GM12878 (cell line): ENCODE measurements at regions not wholly inside any gene's neighbourhood (a gene's known extent, or its start where the extent isn't known, plus 50 kb on each side); places are given as distances from the start of the nearest gene placed in this dataset.

Experiments
- ATAC-seq: fragments of 200-7000 bp; cut with Tn5 transposase; 3 replicates; pipeline ENCODE4 v1.9.1; 2020; ENCODE audit warnings: mild to moderate bottlenecking, moderate library complexity
- BruUV-seq: library from RNA; stranded (reverse); fragments of 400-500 nt; replicated peaks from 2 replicates; lab custom pipeline; 2021; lab: Mats Ljungman, UMichigan
- CTCF ChIA-PET: fragments of 300-600 bp; sonication (Branson Sonifier 250); formaldehyde crosslinking; extraction: SDS; loops from one replicate; lab custom pipeline; 2021; ENCODE audit warnings: inconsistent platforms; lab: Yijun Ruan, JAX
- POLR2A ChIA-PET: fragments of 350-600 bp; formaldehyde crosslinking; extraction: SDS; loops from one replicate; lab custom pipeline; 2021; ENCODE audit warnings: inconsistent platforms; lab: Charles Lee
- RAD21 ChIA-PET: fragments of 300-600 bp; sonication (Branson Sonifier 250); formaldehyde crosslinking; loops from one replicate; lab custom pipeline; 2023; ENCODE audit warnings: antibody characterized with exemption; ENCODE audit not compliant: unreplicated experiment; lab: Charles Lee
- SMC1A ChIA-PET: fragments of 300-600 bp; sonication (Branson Sonifier 250); formaldehyde crosslinking; loops from one replicate; lab custom pipeline; 2023; ENCODE audit not compliant: unreplicated experiment, uncharacterized antibody; lab: Charles Lee
- DNase-seq: peaks from one replicate; pipeline ENCODE4 v3.0.0-alpha.2; 2011; ENCODE audit warnings: low read depth, low spot score
- FAIRE-seq: peaks from 3 replicates; lab custom pipeline; 2011; peaks lifted over from hg19 to GRCh38; lab: Jason Lieb, UNC
- H2AFZ ChIP-seq: 2 replicates; pipeline ENCODE4 v1.6.0; 2011; ENCODE audit warnings: low read depth, low read length, control low read depth; ENCODE audit not compliant: control insufficient read depth
- H3K27ac ChIP-seq: 2 replicates; pipeline ENCODE4 v1.5.1; 2011; ENCODE audit warnings: control low read depth; ENCODE audit not compliant: control insufficient read depth, insufficient read depth
- H3K27me3 ChIP-seq, 2 experiments: replicated peaks in 1 of 2; 2 replicates each; pipeline versions ENCODE4 v1.6.0 to v1.6.1; 2011; ENCODE audit warnings: low read length in 1 of 2; ENCODE audit not compliant: control insufficient read depth in 2 of 2, insufficient read depth in 2 of 2
- H3K36me3 ChIP-seq, 2 experiments: 2 replicates each; pipeline ENCODE4 v1.5.1; 2011; ENCODE audit warnings: low read length in 1 of 2; ENCODE audit not compliant: control insufficient read depth in 2 of 2, insufficient read depth in 2 of 2
- H3K4me1 ChIP-seq: 2 replicates; pipeline ENCODE4 v1.6.1; 2011; ENCODE audit warnings: mild to moderate bottlenecking, low read length, moderate library complexity, mixed read lengths; ENCODE audit not compliant: control insufficient read depth, insufficient read depth
- H3K4me2 ChIP-seq: 2 replicates; pipeline ENCODE4 v1.6.0; 2011; ENCODE audit warnings: control low read depth; ENCODE audit not compliant: control insufficient read depth, insufficient read depth
- H3K4me3 ChIP-seq: fragments of 200-600 bp; sonication (generic); 2 replicates; pipeline ENCODE4 v1.5.1; 2016
- H3K79me2 ChIP-seq: 2 replicates; pipeline ENCODE4 v1.6.0; 2011; ENCODE audit warnings: low read length; ENCODE audit not compliant: control insufficient read depth, insufficient read depth
- H3K9ac ChIP-seq: 2 replicates; pipeline ENCODE4 v1.8.0; 2011; ENCODE audit warnings: low read length, control low read depth, mixed read lengths; ENCODE audit not compliant: control insufficient read depth, insufficient read depth
- H3K9me3 ChIP-seq: replicated peaks from 3 replicates; pipeline ENCODE4 v1.5.1; 2011; ENCODE audit warnings: mild to moderate bottlenecking, low read length; ENCODE audit not compliant: control insufficient read depth, insufficient read depth
- H4K20me1 ChIP-seq: 2 replicates; pipeline ENCODE4 v1.6.0; 2011; ENCODE audit not compliant: control insufficient read depth, insufficient read depth
- BCL11A ChIP-seq: IDR thresholded peaks from 2 replicates; pipeline ENCODE4 v1.6.1; 2011; ENCODE audit warnings: low read depth, low read length
- CHD2 ChIP-seq: IDR thresholded peaks from 2 replicates; pipeline ENCODE4 v1.6.1; 2011; ENCODE audit warnings: low read depth, low read length, improper control_type of control experiment, borderline replicate concordance
- ESRRA ChIP-seq: IDR thresholded peaks from 2 replicates; pipeline ENCODE4 v1.6.1; 2012; ENCODE audit warnings: mild to moderate bottlenecking, low read length, improper control_type of control experiment
- FOXM1 ChIP-seq: IDR thresholded peaks from 2 replicates; pipeline ENCODE4 v1.6.1; 2012; ENCODE audit warnings: low read depth, mild to moderate bottlenecking, inconsistent platforms, low read length, moderate library complexity
- GABPA ChIP-seq: IDR thresholded peaks from 2 replicates; pipeline ENCODE4 v1.6.1; 2014; ENCODE audit warnings: antibody characterized with exemption, low read depth, mild to moderate bottlenecking, inconsistent platforms
- JUNB ChIP-seq: IDR thresholded peaks from 2 replicates; pipeline ENCODE4 v1.6.1; 2016; ENCODE audit warnings: antibody characterized with exemption, mild to moderate bottlenecking
- KAT2A ChIP-seq: conservative IDR thresholded peaks from 2 replicates; pipeline ENCODE4 v1.6.1; 2011; ENCODE audit warnings: low read depth, low read length; ENCODE audit not compliant: control insufficient read depth
- MEF2A ChIP-seq: IDR thresholded peaks from 2 replicates; pipeline ENCODE4 v1.6.1; 2011; ENCODE audit warnings: low read depth, mild to moderate bottlenecking, low read length, moderate library complexity; ENCODE audit not compliant: insufficient read depth
- NRF1 ChIP-seq: conservative IDR thresholded peaks from 2 replicates; pipeline ENCODE4 v1.6.1; 2011; ENCODE audit warnings: mild to moderate bottlenecking, low read depth, low read length, improper control_type of control experiment
- POLR2A ChIP-seq: IDR thresholded peaks from 2 replicates; pipeline ENCODE4 v1.6.1; 2011; ENCODE audit warnings: low read depth, mild to moderate bottlenecking, low read length
- RELA ChIP-seq: fragments of 450-650 bp; IDR thresholded peaks from 2 replicates; pipeline ENCODE4 v1.8.0; 2014; ENCODE audit warnings: borderline replicate concordance; ENCODE audit not compliant: partially characterized antibody
- SUPT20H ChIP-seq: IDR thresholded peaks from 2 replicates; pipeline ENCODE4 v1.6.1; 2011; ENCODE audit warnings: low read depth, mild to moderate bottlenecking, low read length, moderate library complexity, borderline replicate concordance; ENCODE audit not compliant: control insufficient read depth
- SUZ12 ChIP-seq: fragments of 200-600 bp; sonication (generic); IDR thresholded peaks from one replicate; pipeline ENCODE4 v1.6.1; 2018; ENCODE audit warnings: antibody characterized with exemption, mild to moderate bottlenecking; ENCODE audit not compliant: unreplicated experiment
- TCF3 ChIP-seq: IDR thresholded peaks from 2 replicates; pipeline ENCODE4 v1.6.1; 2012; ENCODE audit warnings: low read depth, mild to moderate bottlenecking, low read length, borderline replicate concordance; ENCODE audit not compliant: insufficient read depth
- WGBS: methylation state at CpG from one replicate; pipeline ENCODE4 v1.1.6; 2016; ENCODE audit warnings: low lambda C conversion rate; ENCODE audit not compliant: insufficient replicate concordance, insufficient coverage; ENCODE audit errors: missing lambda C conversion rate; 5-methylcytosine and 5-hydroxymethylcytosine counted together
- in situ Hi-C: fragments of 300-500 bp; cut with MboI; formaldehyde crosslinking; loops from 9 replicates; pipeline ENCODE4 v1.14.3; 2018; ENCODE audit warnings: mixed read lengths
- intact Hi-C: fragments of 100-400 bp; cut with micrococcal nuclease; formaldehyde crosslinking; loops from one replicate; pipeline ENCODE4 v1.14.2; 2022; ENCODE audit not compliant: unreplicated experiment
- TF ChIP-seq, protein P1 (sequence below): fragments of 450-650 bp; IDR thresholded peaks from 2 replicates; pipeline ENCODE4 v1.6.1; 2017; ENCODE audit warnings: antibody characterized with exemption, mild to moderate bottlenecking, moderate library complexity
- TF ChIP-seq, protein P2 (sequence below), 3 experiments: IDR thresholded peaks in 2 of 3; conservative IDR thresholded peaks in 1 of 3; 2 replicates each; pipeline ENCODE4 v1.5.1; 2011; ENCODE audit warnings: low read depth in 3 of 3, low read length in 3 of 3, mild to moderate bottlenecking in 3 of 3, control low read depth in 2 of 3, moderate library complexity in 2 of 3, inconsistent platforms in 1 of 3, mixed read lengths in 1 of 3; ENCODE audit not compliant: control insufficient read depth in 2 of 3, insufficient read depth in 1 of 3; ENCODE audit errors: extremely low read depth in 1 of 3

DNA sequence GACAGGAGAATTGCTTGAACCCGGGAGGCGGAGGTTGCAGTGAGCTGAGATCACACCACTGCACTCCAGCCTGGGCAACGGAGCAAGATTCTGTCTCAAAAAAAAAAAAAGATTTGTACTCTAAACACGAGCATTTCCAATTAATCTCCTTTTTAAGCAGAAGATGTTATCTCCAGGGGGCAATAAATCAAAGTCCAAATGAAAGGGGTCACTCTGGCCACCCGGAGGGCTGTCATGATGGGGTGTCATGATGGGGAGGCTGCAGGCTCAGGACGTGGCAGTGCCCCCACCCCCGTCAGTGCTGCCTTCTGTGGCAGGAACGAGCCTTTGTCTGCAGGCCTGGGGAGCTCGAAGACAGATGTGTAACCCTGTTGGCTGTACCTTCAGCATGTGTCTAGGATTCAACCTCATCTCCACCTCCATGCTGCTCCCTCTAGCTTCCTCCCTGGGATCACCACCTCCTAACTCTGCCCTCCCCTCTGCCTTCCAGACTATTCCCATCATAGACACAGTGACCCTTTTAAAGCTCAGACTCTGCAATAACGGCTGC, 76.9 kb upstream of the YWHAQ start:
- Histone ChIP-seq H3K27ac (no peak overlapping the region), H3K4me1 (peaks cover 33% of the 10 kb centered on the region), H3K27me3 (no peaks in the 10 kb centered on the region), H3K4me2 (0 out of 2 replicates have a peak overlapping the region, but pooled peaks have one; percentile 9), H3K9me3 (no peaks in the 10 kb centered on the region; the same call in 2 of the 3 replicates), H3K36me3 (no peaks in the 10 kb centered on the region), H3K79me2 (no peaks in the 10 kb centered on the region), H4K20me1 (no peaks in the 10 kb centered on the region; the same call in 1 of the 2 replicates), H2AFZ (no peak overlapping the region), H3K4me3 (no peak overlapping the region), H3K9ac (no peak overlapping the region)
- in situ Hi-C loops: no loop called here
- no peak for TF ChIP-seq TCF3
- TF ChIP-seq GABPA: no peak
- TF ChIP-seq, protein P1, sequence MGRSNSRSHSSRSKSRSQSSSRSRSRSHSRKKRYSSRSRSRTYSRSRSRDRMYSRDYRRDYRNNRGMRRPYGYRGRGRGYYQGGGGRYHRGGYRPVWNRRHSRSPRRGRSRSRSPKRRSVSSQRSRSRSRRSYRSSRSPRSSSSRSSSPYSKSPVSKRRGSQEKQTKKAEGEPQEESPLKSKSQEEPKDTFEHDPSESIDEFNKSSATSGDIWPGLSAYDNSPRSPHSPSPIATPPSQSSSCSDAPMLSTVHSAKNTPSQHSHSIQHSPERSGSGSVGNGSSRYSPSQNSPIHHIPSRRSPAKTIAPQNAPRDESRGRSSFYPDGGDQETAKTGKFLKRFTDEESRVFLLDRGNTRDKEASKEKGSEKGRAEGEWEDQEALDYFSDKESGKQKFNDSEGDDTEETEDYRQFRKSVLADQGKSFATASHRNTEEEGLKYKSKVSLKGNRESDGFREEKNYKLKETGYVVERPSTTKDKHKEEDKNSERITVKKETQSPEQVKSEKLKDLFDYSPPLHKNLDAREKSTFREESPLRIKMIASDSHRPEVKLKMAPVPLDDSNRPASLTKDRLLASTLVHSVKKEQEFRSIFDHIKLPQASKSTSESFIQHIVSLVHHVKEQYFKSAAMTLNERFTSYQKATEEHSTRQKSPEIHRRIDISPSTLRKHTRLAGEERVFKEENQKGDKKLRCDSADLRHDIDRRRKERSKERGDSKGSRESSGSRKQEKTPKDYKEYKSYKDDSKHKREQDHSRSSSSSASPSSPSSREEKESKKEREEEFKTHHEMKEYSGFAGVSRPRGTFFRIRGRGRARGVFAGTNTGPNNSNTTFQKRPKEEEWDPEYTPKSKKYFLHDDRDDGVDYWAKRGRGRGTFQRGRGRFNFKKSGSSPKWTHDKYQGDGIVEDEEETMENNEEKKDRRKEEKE: no peak
- TF ChIP-seq ESRRA: no peak
- TF ChIP-seq JUNB: no peak
- no peak for TF ChIP-seq SUPT20H
- TF ChIP-seq SUZ12: no peak
- no peak for TF ChIP-seq CHD2
- TF ChIP-seq KAT2A: no peak
- no peak for TF ChIP-seq RELA
- no peak for TF ChIP-seq NRF1
- TF ChIP-seq BCL11A: no peak
- TF ChIP-seq, protein P2, sequence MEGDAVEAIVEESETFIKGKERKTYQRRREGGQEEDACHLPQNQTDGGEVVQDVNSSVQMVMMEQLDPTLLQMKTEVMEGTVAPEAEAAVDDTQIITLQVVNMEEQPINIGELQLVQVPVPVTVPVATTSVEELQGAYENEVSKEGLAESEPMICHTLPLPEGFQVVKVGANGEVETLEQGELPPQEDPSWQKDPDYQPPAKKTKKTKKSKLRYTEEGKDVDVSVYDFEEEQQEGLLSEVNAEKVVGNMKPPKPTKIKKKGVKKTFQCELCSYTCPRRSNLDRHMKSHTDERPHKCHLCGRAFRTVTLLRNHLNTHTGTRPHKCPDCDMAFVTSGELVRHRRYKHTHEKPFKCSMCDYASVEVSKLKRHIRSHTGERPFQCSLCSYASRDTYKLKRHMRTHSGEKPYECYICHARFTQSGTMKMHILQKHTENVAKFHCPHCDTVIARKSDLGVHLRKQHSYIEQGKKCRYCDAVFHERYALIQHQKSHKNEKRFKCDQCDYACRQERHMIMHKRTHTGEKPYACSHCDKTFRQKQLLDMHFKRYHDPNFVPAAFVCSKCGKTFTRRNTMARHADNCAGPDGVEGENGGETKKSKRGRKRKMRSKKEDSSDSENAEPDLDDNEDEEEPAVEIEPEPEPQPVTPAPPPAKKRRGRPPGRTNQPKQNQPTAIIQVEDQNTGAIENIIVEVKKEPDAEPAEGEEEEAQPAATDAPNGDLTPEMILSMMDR (IDR thresholded peaks at IDR 0.05 in 2 of 3, conservative IDR thresholded peaks at IDR 0.05 in 1 of 3; ENCODE audit: control insufficient read depth in 2 of 3, extremely low read depth in 1 of 3, insufficient read depth in 1 of 3, low read depth in 3 of 3, low read length in 3 of 3): no peak
- no peak for TF ChIP-seq POLR2A
- no peak for TF ChIP-seq MEF2A
- no peak for TF ChIP-seq FOXM1
- RAD21 ChIA-PET: no interaction called here
- POLR2A ChIA-PET: no interaction called here
- SMC1A ChIA-PET: no interaction called here
- DNase-seq: no peak
- intact Hi-C loops: no loop called here
- 76% methylated on average over 10 of the region's 10 CpGs for WGBS
- BruUV-seq: no TSS peak
- CTCF ChIA-PET: no interaction called here
- ATAC-seq: no peak
- FAIRE-seq: no peak
